ENCODE measurements at regions not wholly inside any gene's neighbourhood (a gene's known extent, or its start where the extent isn't known, plus 50 kb on each side); places are given as distances from the start of the nearest gene placed in this dataset.

GRCh38 chr4:59834943-59835342 lies 1365.2 kb upstream of the ADGRL3 start:
- Histone ChIP-seq H3K4me2 (ENCODE audit: insufficient read depth in 1 of 2, low read depth in 2 of 2, low read length in 2 of 2) (no peak overlapping the region), H4K5ac (ENCODE audit: insufficient read length, low read depth, low read length) (no peak overlapping the region), H2BK120ac (replicated peaks; ENCODE audit: low read depth, low read length) (no peak overlapping the region), H3K4ac (replicated peaks; ENCODE audit: insufficient read length, low read depth, low read length) (no peak overlapping the region), H3K27ac (ENCODE audit: low read depth, low read length) (no peak overlapping the region), H3K23ac (ENCODE audit: insufficient read length) (no peak overlapping the region), H4K8ac (ENCODE audit: extremely low read depth, insufficient read depth, low read length) (no peak overlapping the region), H3K56ac (replicated peaks; ENCODE audit: insufficient read length, low read depth, low read length) (no peak overlapping the region), H2AK5ac (ENCODE audit: low read depth, low read length) (no peak overlapping the region), H2BK12ac (ENCODE audit: low read depth, low read length) (no peak overlapping the region), H3K36me3 (ENCODE audit: control insufficient read depth in 2 of 4, insufficient read depth in 4 of 4, low read length in 3 of 4) (no peaks in the 10 kb centered on the region), H3K9ac (replicated peaks in 1 of 4; ENCODE audit: extremely low read depth in 1 of 4, low read depth in 3 of 4, low read length in 3 of 4) (no peak overlapping the region), H3K14ac (ENCODE audit: insufficient read length) (no peak overlapping the region), H3K4me1 (replicated peaks in 1 of 4; ENCODE audit: control insufficient read depth in 3 of 4, insufficient read depth in 4 of 4, low read length in 3 of 4) (no peaks in the 10 kb centered on the region), H3K79me1 (ENCODE audit: low read depth, low read length) (no peaks in the 10 kb centered on the region), H4K20me1 (replicated peaks in 1 of 2; ENCODE audit: control insufficient read depth in 1 of 2, insufficient read depth in 2 of 2, low read length in 2 of 2) (no peaks in the 10 kb centered on the region), H3K4me3 (ENCODE audit: extremely low read depth in 1 of 4, insufficient read depth in 2 of 4, low read depth in 3 of 4, low read length in 4 of 4) (no peak overlapping the region), H2BK5ac (ENCODE audit: low read depth, low read length) (no peak overlapping the region), H3K79me2 (ENCODE audit: control insufficient read depth in 1 of 2, insufficient read depth in 2 of 2, low read length in 2 of 2) (no peaks in the 10 kb centered on the region), H2AFZ (ENCODE audit: low read length) (no peak overlapping the region), H3K23me2 (ENCODE audit: low read depth, low read length) (no peaks in the 10 kb centered on the region), H2BK20ac (ENCODE audit: low read length) (no peak overlapping the region), H3K27me3 (replicated peaks in 1 of 4; ENCODE audit: control insufficient read depth in 3 of 4, extremely low read depth in 1 of 4, insufficient read depth in 3 of 4, low read length in 3 of 4) (no peaks in the 10 kb centered on the region), H4K91ac (replicated peaks; ENCODE audit: insufficient read length, low read length) (no peak overlapping the region), H3K9me3 (ENCODE audit: insufficient read depth in 2 of 2, low read depth in 1 of 2, low read length in 1 of 2) (no peaks in the 10 kb centered on the region), H3K18ac (ENCODE audit: extremely low read depth, low read length) (no peak overlapping the region), H2BK15ac (ENCODE audit: low read length) (no peak overlapping the region)
- DNase-seq (ENCODE audit: low read depth in 1 of 2, low spot score in 2 of 2) (no peak), FAIRE-seq (no peak)
- ChIA-PET POLR2A (ENCODE audit: partially characterized antibody) (no interaction called here), CTCF (ENCODE audit: partially characterized antibody) (no interaction called here)
- no peak for TF ChIP-seq RXRA (IDR thresholded peaks at IDR 0.05; ENCODE audit: insufficient read depth, low read depth, low read length)
- TF ChIP-seq, protein P1, sequence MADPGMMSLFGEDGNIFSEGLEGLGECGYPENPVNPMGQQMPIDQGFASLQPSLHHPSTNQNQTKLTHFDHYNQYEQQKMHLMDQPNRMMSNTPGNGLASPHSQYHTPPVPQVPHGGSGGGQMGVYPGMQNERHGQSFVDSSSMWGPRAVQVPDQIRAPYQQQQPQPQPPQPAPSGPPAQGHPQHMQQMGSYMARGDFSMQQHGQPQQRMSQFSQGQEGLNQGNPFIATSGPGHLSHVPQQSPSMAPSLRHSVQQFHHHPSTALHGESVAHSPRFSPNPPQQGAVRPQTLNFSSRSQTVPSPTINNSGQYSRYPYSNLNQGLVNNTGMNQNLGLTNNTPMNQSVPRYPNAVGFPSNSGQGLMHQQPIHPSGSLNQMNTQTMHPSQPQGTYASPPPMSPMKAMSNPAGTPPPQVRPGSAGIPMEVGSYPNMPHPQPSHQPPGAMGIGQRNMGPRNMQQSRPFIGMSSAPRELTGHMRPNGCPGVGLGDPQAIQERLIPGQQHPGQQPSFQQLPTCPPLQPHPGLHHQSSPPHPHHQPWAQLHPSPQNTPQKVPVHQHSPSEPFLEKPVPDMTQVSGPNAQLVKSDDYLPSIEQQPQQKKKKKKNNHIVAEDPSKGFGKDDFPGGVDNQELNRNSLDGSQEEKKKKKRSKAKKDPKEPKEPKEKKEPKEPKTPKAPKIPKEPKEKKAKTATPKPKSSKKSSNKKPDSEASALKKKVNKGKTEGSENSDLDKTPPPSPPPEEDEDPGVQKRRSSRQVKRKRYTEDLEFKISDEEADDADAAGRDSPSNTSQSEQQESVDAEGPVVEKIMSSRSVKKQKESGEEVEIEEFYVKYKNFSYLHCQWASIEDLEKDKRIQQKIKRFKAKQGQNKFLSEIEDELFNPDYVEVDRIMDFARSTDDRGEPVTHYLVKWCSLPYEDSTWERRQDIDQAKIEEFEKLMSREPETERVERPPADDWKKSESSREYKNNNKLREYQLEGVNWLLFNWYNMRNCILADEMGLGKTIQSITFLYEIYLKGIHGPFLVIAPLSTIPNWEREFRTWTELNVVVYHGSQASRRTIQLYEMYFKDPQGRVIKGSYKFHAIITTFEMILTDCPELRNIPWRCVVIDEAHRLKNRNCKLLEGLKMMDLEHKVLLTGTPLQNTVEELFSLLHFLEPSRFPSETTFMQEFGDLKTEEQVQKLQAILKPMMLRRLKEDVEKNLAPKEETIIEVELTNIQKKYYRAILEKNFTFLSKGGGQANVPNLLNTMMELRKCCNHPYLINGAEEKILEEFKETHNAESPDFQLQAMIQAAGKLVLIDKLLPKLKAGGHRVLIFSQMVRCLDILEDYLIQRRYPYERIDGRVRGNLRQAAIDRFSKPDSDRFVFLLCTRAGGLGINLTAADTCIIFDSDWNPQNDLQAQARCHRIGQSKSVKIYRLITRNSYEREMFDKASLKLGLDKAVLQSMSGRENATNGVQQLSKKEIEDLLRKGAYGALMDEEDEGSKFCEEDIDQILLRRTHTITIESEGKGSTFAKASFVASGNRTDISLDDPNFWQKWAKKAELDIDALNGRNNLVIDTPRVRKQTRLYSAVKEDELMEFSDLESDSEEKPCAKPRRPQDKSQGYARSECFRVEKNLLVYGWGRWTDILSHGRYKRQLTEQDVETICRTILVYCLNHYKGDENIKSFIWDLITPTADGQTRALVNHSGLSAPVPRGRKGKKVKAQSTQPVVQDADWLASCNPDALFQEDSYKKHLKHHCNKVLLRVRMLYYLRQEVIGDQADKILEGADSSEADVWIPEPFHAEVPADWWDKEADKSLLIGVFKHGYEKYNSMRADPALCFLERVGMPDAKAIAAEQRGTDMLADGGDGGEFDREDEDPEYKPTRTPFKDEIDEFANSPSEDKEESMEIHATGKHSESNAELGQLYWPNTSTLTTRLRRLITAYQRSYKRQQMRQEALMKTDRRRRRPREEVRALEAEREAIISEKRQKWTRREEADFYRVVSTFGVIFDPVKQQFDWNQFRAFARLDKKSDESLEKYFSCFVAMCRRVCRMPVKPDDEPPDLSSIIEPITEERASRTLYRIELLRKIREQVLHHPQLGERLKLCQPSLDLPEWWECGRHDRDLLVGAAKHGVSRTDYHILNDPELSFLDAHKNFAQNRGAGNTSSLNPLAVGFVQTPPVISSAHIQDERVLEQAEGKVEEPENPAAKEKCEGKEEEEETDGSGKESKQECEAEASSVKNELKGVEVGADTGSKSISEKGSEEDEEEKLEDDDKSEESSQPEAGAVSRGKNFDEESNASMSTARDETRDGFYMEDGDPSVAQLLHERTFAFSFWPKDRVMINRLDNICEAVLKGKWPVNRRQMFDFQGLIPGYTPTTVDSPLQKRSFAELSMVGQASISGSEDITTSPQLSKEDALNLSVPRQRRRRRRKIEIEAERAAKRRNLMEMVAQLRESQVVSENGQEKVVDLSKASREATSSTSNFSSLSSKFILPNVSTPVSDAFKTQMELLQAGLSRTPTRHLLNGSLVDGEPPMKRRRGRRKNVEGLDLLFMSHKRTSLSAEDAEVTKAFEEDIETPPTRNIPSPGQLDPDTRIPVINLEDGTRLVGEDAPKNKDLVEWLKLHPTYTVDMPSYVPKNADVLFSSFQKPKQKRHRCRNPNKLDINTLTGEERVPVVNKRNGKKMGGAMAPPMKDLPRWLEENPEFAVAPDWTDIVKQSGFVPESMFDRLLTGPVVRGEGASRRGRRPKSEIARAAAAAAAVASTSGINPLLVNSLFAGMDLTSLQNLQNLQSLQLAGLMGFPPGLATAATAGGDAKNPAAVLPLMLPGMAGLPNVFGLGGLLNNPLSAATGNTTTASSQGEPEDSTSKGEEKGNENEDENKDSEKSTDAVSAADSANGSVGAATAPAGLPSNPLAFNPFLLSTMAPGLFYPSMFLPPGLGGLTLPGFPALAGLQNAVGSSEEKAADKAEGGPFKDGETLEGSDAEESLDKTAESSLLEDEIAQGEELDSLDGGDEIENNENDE (IDR thresholded peaks at IDR 0.05; ENCODE audit: insufficient replicate concordance, low read length) = no peak
